NOMO-1 treated with dmso at 0.1 percent for 144 hours (cell line): ENCODE measurements at regions not wholly inside any gene's neighbourhood (a gene's known extent, or its start where the extent isn't known, plus 50 kb on each side); places are given as distances from the start of the nearest gene placed in this dataset.
A peak's percentile ranks its signal among the peaks of the same experiment; 100 is the strongest.

ENCODE experiments used
- DNase-seq: peaks from one replicate; lab custom pipeline; 2025; ENCODE audit not compliant: unreplicated experiment; lab: John Stamatoyannopoulos, UW

- no peak for DNase-seq
These were observed 84.3 kb upstream of the PRDM11 start for GRCh38 chr11:45062115-45062514.

DNA sequence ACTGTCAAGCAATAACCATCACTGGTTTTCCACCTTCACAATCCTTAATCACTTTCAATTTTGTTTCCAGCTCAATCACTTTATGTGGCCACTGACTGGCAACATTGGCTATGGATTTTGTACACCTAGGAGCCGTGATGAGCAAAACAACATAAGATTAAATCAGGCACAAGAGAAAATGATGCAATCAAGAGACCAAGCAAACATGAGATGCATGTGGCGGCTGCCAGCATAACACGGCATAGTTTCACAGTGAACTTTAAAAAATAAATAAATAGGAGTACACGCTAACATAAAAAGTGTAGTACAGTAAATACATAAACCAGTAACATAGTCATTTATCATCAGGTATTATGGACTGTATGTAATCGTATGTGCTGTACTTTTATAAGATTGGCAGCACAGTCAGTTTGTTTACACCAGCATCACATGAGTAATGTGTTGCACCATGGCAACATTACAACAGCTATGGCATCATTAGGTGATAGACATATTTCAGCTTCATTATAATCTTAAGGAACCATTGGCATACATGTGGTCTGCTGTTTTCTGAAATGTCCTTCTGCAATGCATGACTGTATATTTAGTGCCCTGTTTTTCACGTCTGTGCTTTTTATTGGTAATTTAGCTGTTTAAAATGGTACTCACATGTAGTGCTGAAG, 83.3 kb upstream of the PRDM11 start:
- DNase-seq, result no peak

- no peak for DNase-seq
These were observed 82.8 kb upstream of the PRDM11 start for GRCh38 chr11:45063669-45064068.

DNA sequence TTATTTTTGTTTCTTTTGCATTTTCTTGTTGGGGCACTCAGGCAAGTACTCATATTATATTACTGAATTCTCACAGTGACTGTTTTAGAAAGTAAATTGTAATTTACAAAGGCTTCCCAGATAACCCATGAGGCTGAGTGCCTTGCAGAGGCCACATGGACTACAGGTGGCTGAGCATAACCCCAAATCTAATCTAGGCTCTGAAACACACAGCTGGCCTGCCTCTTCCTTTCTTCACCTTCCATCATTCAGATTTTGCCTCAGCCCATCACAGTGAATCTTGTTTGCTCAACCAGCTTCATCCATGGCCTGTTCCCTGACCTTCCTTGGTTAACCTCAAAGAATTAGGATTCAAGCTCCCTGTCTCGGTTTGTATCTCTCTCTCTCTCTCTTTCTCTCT, 78.5 kb upstream of the PRDM11 start:
- no peak for DNase-seq

DNA sequence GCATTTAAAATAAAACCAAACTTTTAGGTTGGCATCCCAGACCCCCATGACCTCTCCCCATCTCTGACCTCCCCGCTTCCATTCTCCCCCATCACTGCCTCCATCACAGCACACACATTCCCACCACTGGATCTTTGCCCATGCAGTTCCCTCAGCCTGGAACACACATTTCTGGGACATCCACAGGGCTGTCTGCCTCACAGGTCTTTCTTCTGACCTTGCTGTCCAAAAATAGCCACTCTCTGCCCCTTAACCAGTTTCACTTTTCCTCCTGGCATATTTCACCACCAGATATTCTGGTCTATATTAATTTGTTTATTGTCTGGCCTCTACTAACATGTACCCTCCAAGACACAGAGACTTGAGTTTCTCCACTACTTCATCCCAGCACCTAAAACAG, 75.2 kb upstream of the PRDM11 start:
- DNase-seq, result no peak

DNA sequence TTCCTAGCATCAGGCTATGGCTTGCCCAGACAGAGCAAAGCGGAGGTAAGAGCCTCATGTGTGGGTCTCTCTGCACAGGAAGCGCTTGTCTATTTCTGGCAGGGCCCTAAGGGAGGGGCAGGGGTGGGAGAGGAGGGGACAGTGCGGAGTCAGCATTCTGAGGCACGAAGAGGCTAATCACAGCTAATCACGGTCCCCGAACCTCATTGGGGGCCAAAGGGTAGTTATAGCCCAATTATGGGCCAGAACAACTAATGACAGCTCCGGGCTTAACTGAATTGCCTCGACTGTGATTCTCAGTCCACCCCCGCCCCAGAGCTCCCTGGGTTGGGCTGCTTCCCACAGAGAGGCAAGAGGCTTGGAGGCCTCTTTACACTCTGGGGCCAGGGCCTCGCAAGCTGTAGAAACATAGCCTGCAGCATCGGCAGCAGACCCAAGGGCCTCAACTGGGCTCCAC, 72.7 kb upstream of the PRDM11 start:
- no peak for DNase-seq

- no peak for DNase-seq
These were observed 70.9 kb upstream of the PRDM11 start for GRCh38 chr11:45075519-45075918.

GRCh38 chr11:45075952-45076351, 70.5 kb upstream of the PRDM11 start:
- no peak for DNase-seq

GRCh38 chr11:45076761-45077160, 69.7 kb upstream of the PRDM11 start:
- DNase-seq, result no peak

GRCh38 chr11:45078236-45079074, 68.0 kb upstream of the PRDM11 start:
- DNase-seq, result no peak

GRCh38 chr11:45079075-45079444, 67.4 kb upstream of the PRDM11 start:
- DNase-seq, result peak; percentile 21

GRCh38 chr11:45079567-45079942, 66.9 kb upstream of the PRDM11 start:
- no peak for DNase-seq

GRCh38 chr11:45079943-45080719, 66.3 kb upstream of the PRDM11 start:
- peak; percentile 73 for DNase-seq

- DNase-seq, result peak; percentile 54
These were observed 63.5 kb upstream of the PRDM11 start for GRCh38 chr11:45082744-45083543.

GRCh38 chr11:45083544-45084087, 62.8 kb upstream of the PRDM11 start:
- no peak for DNase-seq

DNA sequence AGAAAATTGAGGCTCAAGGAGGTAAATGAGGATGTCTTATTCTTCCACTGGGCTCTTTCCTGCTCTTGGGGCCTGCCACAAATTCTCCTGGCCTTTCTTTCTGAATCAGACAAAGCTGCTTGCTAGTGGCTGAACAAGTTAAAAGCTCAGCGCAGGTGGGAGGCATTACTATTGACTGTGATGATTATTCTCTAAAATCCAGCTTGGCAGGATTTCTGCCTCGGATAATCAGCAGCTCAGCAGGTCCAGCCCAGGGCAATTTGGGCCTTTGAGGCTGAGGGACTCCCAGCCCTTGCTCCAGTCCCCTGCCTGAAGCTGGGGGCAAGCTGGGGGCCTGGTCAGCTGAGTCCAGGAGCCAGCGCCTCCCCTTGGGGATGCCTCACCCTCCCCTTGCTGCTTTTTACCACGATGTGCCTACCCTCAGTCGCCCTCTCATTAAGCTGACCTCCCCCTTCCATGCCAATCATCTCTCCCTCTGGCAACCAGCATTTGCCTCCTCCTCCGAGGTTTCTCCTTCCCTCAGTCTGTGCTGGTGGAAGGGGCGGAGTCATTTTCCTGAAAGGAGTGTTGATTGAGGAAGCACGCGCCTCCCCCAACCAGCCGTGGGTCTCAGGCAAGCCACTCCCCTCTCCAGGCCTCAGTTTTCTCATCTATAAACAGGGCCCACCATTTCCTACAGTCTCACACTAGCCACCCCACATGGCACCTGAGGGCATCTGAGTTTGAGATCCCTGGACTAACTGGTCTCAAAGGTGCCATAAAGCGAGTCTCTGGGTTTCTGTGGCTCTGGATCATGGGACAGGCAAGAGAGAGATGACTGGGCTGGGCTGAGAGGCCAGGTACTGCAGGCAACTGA, 60.6 kb upstream of the PRDM11 start:
- DNase-seq, result no peak

- DNase-seq, result no peak
These were observed 59.9 kb upstream of the PRDM11 start for GRCh38 chr11:45086526-45086925.

- DNase-seq, result no peak
These were observed 59.1 kb upstream of the PRDM11 start for GRCh38 chr11:45087086-45087899.

DNA sequence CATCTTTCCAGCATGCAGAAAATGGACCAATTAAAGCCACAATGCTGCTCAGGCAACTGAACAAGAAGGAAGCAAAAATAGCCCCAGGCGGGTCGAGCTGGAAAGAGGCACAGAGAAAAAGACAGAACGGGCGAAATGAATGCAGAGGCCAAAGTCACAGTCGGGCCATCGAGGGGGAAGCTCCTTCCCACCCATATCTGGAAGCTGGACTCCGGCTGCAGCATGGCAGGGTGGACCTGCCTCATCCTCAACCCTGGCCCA, 58.6 kb upstream of the PRDM11 start:
- DNase-seq, result no peak
